Esophagus muscularis mucosa (tissue), 4 donors: ENCODE measurements at regions not wholly inside any gene's neighbourhood (a gene's known extent, or its start where the extent isn't known, plus 50 kb on each side); places are given as distances from the start of the nearest gene placed in this dataset.

Experiments used
- DNase-seq: peaks from one replicate; pipeline ENCODE4 v3.0.0-alpha.2; 2017; ENCODE audit errors: extremely low spot score
- H3K27ac ChIP-seq, 4 donors: fragments of 200-600 bp; sonication (generic); replicated peaks in 1 of 4; 1 replicate in 3 of 4; 2 replicates in 1 of 4; pipeline ENCODE4 v1.5.1; 2016 to 2019; ENCODE audit warnings: mild to moderate bottlenecking in 1 of 4
- H3K27me3 ChIP-seq, 4 donors: fragments of 200-600 bp; sonication (generic); one replicate each; pipeline versions ENCODE4 v1.5.1 to v1.6.0; 2016 to 2019
- H3K36me3 ChIP-seq, 4 donors: fragments of 200-600 bp; sonication (generic); one replicate each; pipeline ENCODE4 v1.5.1; 2016 to 2019
- H3K4me1 ChIP-seq, 4 donors: fragments of 200-600 bp; sonication (generic); one replicate each; pipeline ENCODE4 v1.5.1; 2016 to 2019
- H3K4me3 ChIP-seq, 4 donors: fragments of 200-600 bp; sonication (generic); 1 replicate in 2 of 4; 2 replicates in 2 of 4; pipeline ENCODE4 v1.5.1; 2016 to 2019; ENCODE audit warnings: mild to moderate bottlenecking in 4 of 4, moderate library complexity in 1 of 4
- H3K9me3 ChIP-seq, 4 donors: fragments of 200-600 bp; sonication (generic); 1 replicate in 3 of 4; 2 replicates in 1 of 4; pipeline ENCODE4 v1.5.1; 2016 to 2019
- CTCF ChIP-seq, 3 experiments: fragments of 200-600 bp in 2 of 3; fragments of 450-650 bp in 1 of 3; sonication (generic) in 2 of 3; IDR thresholded peaks; one replicate each; pipeline ENCODE4 v1.5.1; 2017 to 2019; ENCODE audit warnings: antibody characterized with exemption in 3 of 3, mild to moderate bottlenecking in 2 of 3, moderate library complexity in 1 of 3
- EP300 ChIP-seq: sonication (generic); formaldehyde crosslinking; IDR thresholded peaks from one replicate; pipeline ENCODE4 v1.6.1; 2017; ENCODE audit warnings: antibody characterized with exemption
- POLR2A ChIP-seq: fragments of 450-650 bp; IDR thresholded peaks from one replicate; pipeline ENCODE4 v1.6.1; 2017; ENCODE audit warnings: antibody characterized with exemption, moderate library complexity, mild to moderate bottlenecking, low read depth
- POLR2AphosphoS5 ChIP-seq, 2 donors: sonication (generic); formaldehyde crosslinking; IDR thresholded peaks; one replicate each; pipeline ENCODE4 v1.6.1; 2017; ENCODE audit warnings: antibody characterized with exemption in 2 of 2
- WGBS: methylation state at CpG from one replicate; pipeline ENCODE4 v1.1.5; 2018; 5-methylcytosine and 5-hydroxymethylcytosine counted together
- intact Hi-C: fragments of 100-400 bp; cut with DNase I; formaldehyde crosslinking; loops from one replicate; pipeline ENCODE4 v1.15.1; 2023

GRCh38 chr10:33863352-33863751 lies 528.9 kb upstream of the NRP1 start:
- 81% methylated on average over 3 of the region's 3 CpGs for WGBS
- intact Hi-C loops = no loop called here
- DNase-seq = peak; percentile 53

GRCh38 chr10:33862536-33863105 lies 528.2 kb upstream of the NRP1 start:
- peak; percentile 42 for DNase-seq
- no peaks in the 10 kb centered on the region for H3K36me3 ChIP-seq
- no peaks in the 10 kb centered on the region for H3K27me3 ChIP-seq
- intact Hi-C loops = no loop called here
- H3K27ac ChIP-seq = no peak overlapping the region
- no peak overlapping the region for H3K4me3 ChIP-seq
- peaks cover 0 to 6% (median 2%) of the 10 kb centered on the region in 4 donors for H3K4me1 ChIP-seq
- no peak for TF ChIP-seq POLR2A
- TF ChIP-seq CTCF (IDR thresholded peaks at IDR 0.05) = no peak
- 95% methylated on average over 12 of the region's 12 CpGs for WGBS
- no peaks in the 10 kb centered on the region for H3K9me3 ChIP-seq

More at GRCh38 chr10:33863352-33863751, 528.9 kb upstream of the NRP1 start:
- no peak overlapping the region for H3K4me3 ChIP-seq
- H3K9me3 ChIP-seq = no peaks in the 10 kb centered on the region
- no peaks in the 10 kb centered on the region for H3K36me3 ChIP-seq
- TF ChIP-seq POLR2AphosphoS5 (IDR thresholded peaks at IDR 0.05) = no peak
- no peak overlapping the region for H3K27ac ChIP-seq
- H3K4me1 ChIP-seq = peaks cover 0 to 6% (median 2%) of the 10 kb centered on the region in 4 donors
- no peaks in the 10 kb centered on the region for H3K27me3 ChIP-seq

- intact Hi-C loops = no loop called here
- Histone ChIP-seq H3K27me3 (no peaks in the 10 kb centered on the region), H3K9me3 (no peaks in the 10 kb centered on the region), H3K4me1 (peaks cover 0 to 6% (median 2%) of the 10 kb centered on the region in 4 donors), H3K27ac (no peak overlapping the region), H3K36me3 (no peaks in the 10 kb centered on the region), H3K4me3 (no peak overlapping the region)
- no peak for DNase-seq
- WGBS = 81% methylated on average over 3 of the region's 3 CpGs
- TF ChIP-seq EP300 = no peak
- TF ChIP-seq POLR2AphosphoS5 (IDR thresholded peaks at IDR 0.05) = no peak
- TF ChIP-seq CTCF (IDR thresholded peaks at IDR 0.05) = no peak
- no peak for TF ChIP-seq POLR2A
These were observed 527.4 kb upstream of the NRP1 start for GRCh38 chr10:33861833-33862232.

GRCh38 chr10:33861016-33861704 lies 526.7 kb upstream of the NRP1 start:
- intact Hi-C loops = no loop called here
- peak; percentile 5 for DNase-seq
- no peak overlapping the region for H3K27ac ChIP-seq
- no peak overlapping the region for H3K4me3 ChIP-seq
- H3K36me3 ChIP-seq = no peaks in the 10 kb centered on the region
- H3K9me3 ChIP-seq = no peaks in the 10 kb centered on the region
- 75% methylated on average over 7 of the region's 7 CpGs for WGBS
- H3K4me1 ChIP-seq = peaks cover 0 to 6% (median 2%) of the 10 kb centered on the region in 4 donors
- TF ChIP-seq EP300 = no peak
- H3K27me3 ChIP-seq = no peaks in the 10 kb centered on the region

- no peak for TF ChIP-seq POLR2A
- TF ChIP-seq CTCF (IDR thresholded peaks at IDR 0.05) = no peak
- H3K27me3 ChIP-seq = no peaks in the 10 kb centered on the region
- H3K9me3 ChIP-seq = no peaks in the 10 kb centered on the region
- peaks cover 0 to 6% (median 2%) of the 10 kb centered on the region in 4 donors for H3K4me1 ChIP-seq
- no peaks in the 10 kb centered on the region for H3K36me3 ChIP-seq
- intact Hi-C loops = no loop called here
- DNase-seq = no peak
- H3K4me3 ChIP-seq = no peak overlapping the region
- H3K27ac ChIP-seq = no peak overlapping the region
- WGBS = 96% methylated on average over 3 of the region's 3 CpGs
These were observed 526.1 kb upstream of the NRP1 start for GRCh38 chr10:33860552-33860951.
